ENCODE measurements at regions not wholly inside any gene's neighbourhood (a gene's known extent, or its start where the extent isn't known, plus 50 kb on each side); places are given as distances from the start of the nearest gene placed in this dataset.
"Not testable (repeated sequence)": the region's sequence is repeated elsewhere in the genome, so short reads cannot be mapped to it uniquely, and the experiment has no call there.

GRCh38 chr1:157203166-157203565 is 65.0 kb upstream of the ETV3 start:
- Mint-ChIP-seq H3K4me3 (no peak overlapping the region), H3K36me3 (no peaks in the 10 kb centered on the region), H3K4me1 (ENCODE audit: low read depth in 2 of 2) (no peaks in the 10 kb centered on the region), H3K27me3 (peaks cover 22 to 32% of the 10 kb centered on the region in 2 donors), H3K27ac (no peak overlapping the region), H3K9me3 (no peaks in the 10 kb centered on the region)
- ATAC-seq (no peak), DNase-seq (ENCODE audit: low spot score) (no peak)

DNA sequence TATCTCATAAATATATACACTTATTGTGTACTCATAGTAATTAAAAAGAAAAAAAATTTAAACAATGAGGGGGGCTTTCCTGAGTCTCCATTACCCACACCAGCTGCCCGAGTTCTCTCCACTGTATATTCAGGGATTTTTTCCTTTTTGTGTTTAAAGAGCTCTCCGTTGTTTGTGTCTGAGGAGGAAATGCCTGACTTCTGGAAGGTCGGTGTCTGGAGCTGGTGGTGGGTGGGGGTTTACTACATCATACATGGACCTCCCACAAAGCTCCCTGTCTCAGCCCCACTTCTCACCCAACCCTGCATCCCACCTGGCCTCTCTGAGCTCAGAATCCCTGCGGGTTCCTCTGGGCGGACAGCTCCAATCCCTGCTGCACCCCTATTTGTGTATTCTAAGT is 64.1 kb upstream of the ETV3 start:
- ATAC-seq: no peak
- Mint-ChIP-seq H3K27me3 (peaks cover 22 to 31% of the 10 kb centered on the region in 2 donors), H3K9me3 (no peaks in the 10 kb centered on the region), H3K36me3 (no peaks in the 10 kb centered on the region), H3K27ac (no peak overlapping the region), H3K4me3 (no peak overlapping the region), H3K4me1 (ENCODE audit: low read depth in 2 of 2) (no peaks in the 10 kb centered on the region)
- DNase-seq (ENCODE audit: low spot score): no peak

DNA sequence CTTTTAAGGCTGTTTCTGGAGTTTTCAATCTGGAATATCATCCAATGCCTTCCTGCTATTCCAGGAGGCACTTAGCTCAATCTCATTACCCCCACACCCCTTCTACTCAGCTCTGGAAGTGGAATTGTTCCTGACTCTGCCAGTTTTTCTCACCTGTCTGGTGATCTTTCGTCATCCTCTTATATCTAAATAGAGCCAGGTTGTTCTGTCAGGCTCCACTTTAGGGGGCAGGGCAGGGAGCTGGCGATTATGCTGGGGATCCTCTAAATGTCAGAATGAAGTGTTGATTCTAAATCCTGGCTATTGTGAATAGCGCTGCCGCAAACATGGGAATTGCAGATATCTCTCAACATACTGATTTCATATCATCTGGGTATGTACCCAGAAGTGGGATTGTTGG is 63.6 kb upstream of the ETV3 start:
- H3K27me3 Mint-ChIP-seq: peaks cover 17 to 26% of the 10 kb centered on the region in 2 donors
- no peak overlapping the region for H3K27ac Mint-ChIP-seq
- ATAC-seq: no peak
- no peak overlapping the region for H3K4me3 Mint-ChIP-seq
- H3K9me3 Mint-ChIP-seq: no peaks in the 10 kb centered on the region
- no peaks in the 10 kb centered on the region for H3K36me3 Mint-ChIP-seq
- no peak for DNase-seq (ENCODE audit: low spot score)
- H3K4me1 Mint-ChIP-seq (ENCODE audit: low read depth in 2 of 2): no peaks in the 10 kb centered on the region

GRCh38 chr1:157200451-157200850 is 62.3 kb upstream of the ETV3 start:
- no peak for DNase-seq (ENCODE audit: low spot score)
- no peak overlapping the region for H3K27ac Mint-ChIP-seq
- no peaks in the 10 kb centered on the region for H3K36me3 Mint-ChIP-seq
- peaks cover 0 to 4% of the 10 kb centered on the region in 2 donors for H3K4me1 Mint-ChIP-seq (ENCODE audit: low read depth in 2 of 2)
- H3K9me3 Mint-ChIP-seq: no peaks in the 10 kb centered on the region
- no peak overlapping the region for H3K4me3 Mint-ChIP-seq
- ATAC-seq: no peak
- peaks cover 21 to 23% of the 10 kb centered on the region in 2 donors for H3K27me3 Mint-ChIP-seq

DNA sequence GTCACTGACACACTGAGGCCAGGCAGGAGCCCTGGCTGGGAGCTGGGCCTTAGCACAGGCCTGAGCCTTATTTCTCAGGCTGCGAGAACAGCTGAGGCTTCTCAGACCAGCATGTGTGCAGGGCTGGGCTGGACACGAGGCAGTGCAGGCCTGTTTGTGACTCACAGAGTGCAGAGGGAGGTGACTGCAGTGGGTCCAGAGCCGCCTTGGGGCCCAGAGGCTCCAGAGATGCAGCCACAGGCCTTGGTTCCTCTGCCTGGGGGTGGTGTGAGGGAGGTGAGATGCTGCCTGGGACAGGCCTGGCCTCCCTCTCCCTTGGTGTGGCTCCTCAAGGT is 61.2 kb upstream of the ETV3 start:
- Mint-ChIP-seq H3K9me3 (no peaks in the 10 kb centered on the region), H3K4me1 (ENCODE audit: low read depth in 2 of 2) (peaks cover 0 to 4% of the 10 kb centered on the region in 2 donors), H3K4me3 (no peak overlapping the region), H3K36me3 (no peaks in the 10 kb centered on the region), H3K27me3 (peaks cover 19 to 28% of the 10 kb centered on the region in 2 donors), H3K27ac (no peak overlapping the region)
- no peak for ATAC-seq
- DNase-seq (ENCODE audit: low spot score): no peak

GRCh38 chr1:157198619-157199420 is 60.6 kb upstream of the ETV3 start:
- Mint-ChIP-seq H3K4me1 (ENCODE audit: low read depth in 2 of 2) (peaks cover 2 to 4% of the 10 kb centered on the region in 2 donors), H3K27me3 (peaks cover 22 to 31% of the 10 kb centered on the region in 2 donors), H3K36me3 (no peaks in the 10 kb centered on the region), H3K27ac (peak overlapping the region in 1 of 2 donors; percentile 54), H3K4me3 (no peak overlapping the region), H3K9me3 (no peaks in the 10 kb centered on the region)
- no peak for ATAC-seq
- no peak for DNase-seq (ENCODE audit: low spot score)

GRCh38 chr1:157197906-157198435 is 59.8 kb upstream of the ETV3 start:
- no peak overlapping the region for H3K27ac Mint-ChIP-seq
- H3K36me3 Mint-ChIP-seq: no peaks in the 10 kb centered on the region

GRCh38 chr1:157196670-157197456 is 58.7 kb upstream of the ETV3 start:
- not testable (repeated sequence) for H3K4me3 Mint-ChIP-seq; H3K9me3 Mint-ChIP-seq; H3K27ac Mint-ChIP-seq; DNase-seq (ENCODE audit: low spot score); ATAC-seq; H3K4me1 Mint-ChIP-seq (ENCODE audit: low read depth in 2 of 2); H3K36me3 Mint-ChIP-seq
- H3K27me3 Mint-ChIP-seq: peaks cover 29 to 33% of the 10 kb centered on the region in 2 donors

More at GRCh38 chr1:157197906-157198435, 59.8 kb upstream of the ETV3 start:
- Mint-ChIP-seq H3K9me3 (no peaks in the 10 kb centered on the region), H3K4me3 (no peak overlapping the region), H3K27me3 (peaks cover 26 to 31% of the 10 kb centered on the region in 2 donors), H3K4me1 (ENCODE audit: low read depth in 2 of 2) (peaks cover 4 to 6% of the 10 kb centered on the region in 2 donors)
- DNase-seq (ENCODE audit: low spot score) (no peak), ATAC-seq (no peak)

DNA sequence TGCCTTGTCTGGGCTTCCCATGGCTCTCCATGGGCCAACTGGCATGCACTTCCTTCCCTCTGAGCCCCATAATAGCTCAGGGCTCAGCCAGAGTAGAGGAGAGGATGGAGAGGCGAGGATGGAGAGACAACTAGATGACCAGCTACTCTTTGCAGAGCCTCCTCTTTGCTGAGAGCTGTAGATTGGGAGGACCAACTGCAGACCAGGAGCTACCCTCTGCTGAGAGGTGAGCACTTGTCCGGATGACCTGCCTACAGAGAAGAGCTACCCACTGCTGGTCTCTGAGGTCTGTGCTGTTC is 58.0 kb upstream of the ETV3 start:
- Mint-ChIP-seq H3K4me3 (no peak overlapping the region), H3K36me3 (no peaks in the 10 kb centered on the region), H3K4me1 (ENCODE audit: low read depth in 2 of 2) (peaks cover 4 to 6% of the 10 kb centered on the region in 2 donors), H3K9me3 (no peaks in the 10 kb centered on the region), H3K27me3 (peaks cover 26 to 32% of the 10 kb centered on the region in 2 donors), H3K27ac (no peak overlapping the region)
- ATAC-seq (no peak), DNase-seq (ENCODE audit: low spot score) (no peak)

- no peak overlapping the region for H3K4me3 Mint-ChIP-seq
- H3K4me1 Mint-ChIP-seq (ENCODE audit: low read depth in 2 of 2): peaks cover 4 to 6% of the 10 kb centered on the region in 2 donors
- no peaks in the 10 kb centered on the region for H3K36me3 Mint-ChIP-seq
- no peak for DNase-seq (ENCODE audit: low spot score)
- no peak for ATAC-seq
- peaks cover 22 to 33% of the 10 kb centered on the region in 2 donors for H3K27me3 Mint-ChIP-seq
- no peak overlapping the region for H3K27ac Mint-ChIP-seq
- no peaks in the 10 kb centered on the region for H3K9me3 Mint-ChIP-seq
Observed at GRCh38 chr1:157195521-157196244, 57.5 kb upstream of the ETV3 start.

- Mint-ChIP-seq H3K4me1 (ENCODE audit: low read depth in 2 of 2) (peaks cover 4 to 6% of the 10 kb centered on the region in 2 donors), H3K27ac (no peak overlapping the region), H3K36me3 (no peaks in the 10 kb centered on the region), H3K9me3 (no peaks in the 10 kb centered on the region), H3K27me3 (peaks cover 22 to 41% of the 10 kb centered on the region in 2 donors), H3K4me3 (no peak overlapping the region)
- ATAC-seq (no peak), DNase-seq (ENCODE audit: low spot score) (no peak)
Observed at GRCh38 chr1:157194731-157195520, 56.7 kb upstream of the ETV3 start.

DNA sequence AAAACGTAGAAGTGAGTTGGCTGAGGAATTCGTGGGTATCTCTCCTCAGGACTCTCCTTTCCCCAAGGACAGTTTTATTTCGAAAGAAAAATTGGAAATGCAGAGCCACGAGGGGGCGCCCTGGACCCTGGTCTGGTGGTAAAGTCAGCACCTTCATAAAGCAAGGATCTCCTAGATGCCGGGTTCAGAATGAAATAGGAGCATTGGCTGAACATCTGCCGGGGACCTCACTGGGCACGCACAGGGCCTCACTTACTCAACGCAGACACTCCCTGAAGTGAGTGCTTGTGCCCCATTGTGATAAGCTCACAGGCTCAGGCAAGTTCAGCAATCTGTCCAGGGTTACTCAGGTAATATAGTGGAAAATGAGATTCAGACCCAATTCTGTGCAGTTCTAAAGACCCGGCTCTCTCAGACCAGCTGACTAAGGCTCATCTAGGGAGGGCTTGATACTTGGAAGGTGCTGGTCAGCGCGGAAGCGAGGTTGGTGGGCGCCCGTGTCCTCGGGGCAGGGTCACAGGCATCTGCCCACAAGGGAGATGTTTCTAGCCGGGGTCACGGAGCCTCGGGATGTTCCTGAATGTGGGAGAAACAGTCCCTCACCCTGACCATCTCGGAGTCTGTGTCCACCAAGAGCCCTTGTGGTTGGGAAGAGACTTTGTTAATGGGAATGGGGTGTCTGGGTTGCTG is 55.7 kb upstream of the ETV3 start:
- no peak for ATAC-seq
- no peaks in the 10 kb centered on the region for H3K36me3 Mint-ChIP-seq
- no peak overlapping the region for H3K4me3 Mint-ChIP-seq
- H3K27me3 Mint-ChIP-seq: peaks cover 25 to 49% of the 10 kb centered on the region in 2 donors
- H3K9me3 Mint-ChIP-seq: no peaks in the 10 kb centered on the region
- H3K27ac Mint-ChIP-seq: no peak overlapping the region
- peaks cover 4 to 6% of the 10 kb centered on the region in 2 donors for H3K4me1 Mint-ChIP-seq (ENCODE audit: low read depth in 2 of 2)
- DNase-seq (ENCODE audit: low spot score): no peak

GRCh38 chr1:157193219-157193618 is 55.0 kb upstream of the ETV3 start:
- Mint-ChIP-seq H3K27ac (no peak overlapping the region), H3K27me3 (peaks cover 27 to 55% of the 10 kb centered on the region in 2 donors), H3K36me3 (no peaks in the 10 kb centered on the region), H3K4me3 (no peak overlapping the region), H3K9me3 (no peaks in the 10 kb centered on the region), H3K4me1 (ENCODE audit: low read depth in 2 of 2) (peaks cover 4 to 6% of the 10 kb centered on the region in 2 donors)
- ATAC-seq (no peak), DNase-seq (ENCODE audit: low spot score) (no peak)
